DMS153 (cell line): ENCODE measurements at regions not wholly inside any gene's neighbourhood (a gene's known extent, or its start where the extent isn't known, plus 50 kb on each side); places are given as distances from the start of the nearest gene placed in this dataset.

ENCODE experiments used
- DNase-seq: peaks from one replicate; lab custom pipeline; 2025; lab: John Stamatoyannopoulos, UW

DNA sequence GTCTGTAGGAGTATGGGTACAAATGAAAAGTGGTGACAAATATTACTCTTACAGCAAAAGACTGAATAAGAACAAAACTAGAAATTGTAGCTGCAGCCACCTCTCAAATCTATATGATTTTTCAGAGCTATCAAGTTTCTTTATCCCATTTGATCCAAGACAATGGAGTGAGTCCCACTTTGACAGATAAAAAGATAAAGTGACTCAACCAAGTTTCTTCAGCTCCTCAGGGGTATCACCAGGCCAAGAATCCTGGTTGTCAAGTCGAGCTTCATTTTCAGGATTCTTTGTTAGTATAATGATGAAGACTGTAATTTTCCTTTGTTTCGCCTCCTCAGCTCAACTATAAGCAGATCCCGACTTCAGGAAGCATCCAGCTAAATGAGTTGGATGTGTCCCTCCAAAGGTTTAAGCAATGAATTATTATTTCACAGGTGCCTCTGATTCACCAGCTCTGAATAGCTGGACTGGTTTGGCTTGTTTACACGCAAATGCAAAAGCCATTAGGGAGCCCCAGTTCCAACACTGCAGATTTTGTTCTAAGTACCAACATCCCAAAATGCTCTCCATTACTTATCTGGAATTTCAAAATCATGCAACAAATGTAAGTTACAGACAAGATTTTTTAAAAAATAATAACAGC is 238.9 kb downstream of the MAFB start:
- DNase-seq: no peak

DNA sequence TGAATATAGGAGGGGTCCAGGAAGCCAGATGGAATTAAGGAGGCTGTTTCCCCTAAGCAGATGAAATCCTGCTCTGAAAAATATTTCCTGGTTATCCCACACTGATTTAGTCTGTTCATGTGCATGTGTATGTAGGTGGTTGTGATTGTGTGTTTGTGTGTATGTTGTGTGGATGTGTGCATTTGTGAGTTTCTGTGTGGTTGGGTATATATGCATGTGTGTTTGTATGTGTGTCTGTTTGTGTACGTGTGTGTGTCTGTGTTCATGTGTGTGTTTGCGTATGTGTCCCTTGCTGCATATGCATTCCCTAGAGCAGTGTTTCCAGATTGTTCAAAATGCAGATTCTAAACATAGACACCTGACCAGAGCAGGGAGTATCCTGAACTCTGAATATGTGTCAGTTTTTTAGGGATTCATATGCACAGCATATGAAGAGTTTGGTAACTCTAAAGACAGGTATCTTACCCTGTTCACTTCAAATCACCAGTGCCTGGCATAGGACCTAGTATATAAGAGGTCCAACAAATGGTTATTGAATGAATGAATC is 239.8 kb downstream of the MAFB start:
- DNase-seq: no peak

DNA sequence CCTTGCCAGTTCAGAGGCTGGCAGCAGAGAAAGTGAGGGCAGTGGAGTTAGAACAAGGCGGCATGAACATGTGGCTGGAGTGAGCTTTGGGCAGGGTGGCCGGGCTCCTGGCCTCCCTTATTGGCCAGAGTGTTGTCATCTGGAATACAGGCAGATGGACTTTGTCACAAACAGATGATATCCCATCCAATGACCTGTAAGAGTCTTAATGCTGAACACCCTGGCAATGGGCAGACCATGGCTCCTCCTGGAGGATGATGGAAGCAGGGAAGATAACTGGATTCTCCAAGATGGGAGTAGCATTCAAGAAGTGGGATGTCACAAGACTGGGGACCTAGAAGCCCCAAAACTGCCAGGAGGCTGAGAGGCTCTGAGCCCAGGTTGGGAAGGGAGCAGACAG is 242.1 kb downstream of the MAFB start:
- DNase-seq: no peak

DNA sequence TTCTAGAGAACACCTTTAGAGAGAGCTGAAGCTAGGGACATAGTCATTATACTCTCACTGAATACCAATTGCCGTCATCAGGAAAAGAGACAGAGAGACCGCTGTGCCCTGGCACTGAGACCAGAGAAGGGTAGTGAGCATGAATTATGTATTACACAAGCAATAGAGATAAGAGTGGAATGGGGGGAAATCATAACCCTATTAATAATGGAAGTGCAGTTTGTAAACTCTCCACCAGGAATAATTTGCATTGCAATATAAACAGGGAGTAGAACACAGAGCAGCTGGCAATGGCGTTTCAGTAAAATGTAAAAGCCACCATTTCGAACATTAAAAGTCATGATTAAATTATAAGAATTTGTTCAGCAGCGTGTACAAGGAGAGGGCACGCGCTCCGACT is 244.5 kb downstream of the MAFB start:
- no peak for DNase-seq

DNA sequence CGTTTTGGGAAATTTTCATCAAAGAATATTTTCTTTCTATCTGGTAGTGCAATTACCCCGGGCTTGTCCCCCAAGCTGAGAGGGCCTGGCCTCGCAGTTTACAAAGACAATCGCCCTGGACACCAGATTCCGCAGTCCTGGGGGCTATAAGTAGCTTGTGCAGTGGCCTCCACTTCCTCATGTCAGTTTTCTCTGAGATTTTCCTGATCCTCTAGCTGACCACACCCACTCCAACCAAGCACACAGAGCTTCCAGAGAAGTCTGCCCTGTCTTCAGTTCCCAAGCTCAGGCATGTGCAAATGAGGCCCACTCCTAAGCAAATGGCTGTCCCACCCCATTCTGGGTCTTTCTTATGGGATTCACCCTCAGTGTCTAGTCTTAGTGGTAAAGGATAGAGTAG is 245.3 kb downstream of the MAFB start:
- DNase-seq: no peak

DNA sequence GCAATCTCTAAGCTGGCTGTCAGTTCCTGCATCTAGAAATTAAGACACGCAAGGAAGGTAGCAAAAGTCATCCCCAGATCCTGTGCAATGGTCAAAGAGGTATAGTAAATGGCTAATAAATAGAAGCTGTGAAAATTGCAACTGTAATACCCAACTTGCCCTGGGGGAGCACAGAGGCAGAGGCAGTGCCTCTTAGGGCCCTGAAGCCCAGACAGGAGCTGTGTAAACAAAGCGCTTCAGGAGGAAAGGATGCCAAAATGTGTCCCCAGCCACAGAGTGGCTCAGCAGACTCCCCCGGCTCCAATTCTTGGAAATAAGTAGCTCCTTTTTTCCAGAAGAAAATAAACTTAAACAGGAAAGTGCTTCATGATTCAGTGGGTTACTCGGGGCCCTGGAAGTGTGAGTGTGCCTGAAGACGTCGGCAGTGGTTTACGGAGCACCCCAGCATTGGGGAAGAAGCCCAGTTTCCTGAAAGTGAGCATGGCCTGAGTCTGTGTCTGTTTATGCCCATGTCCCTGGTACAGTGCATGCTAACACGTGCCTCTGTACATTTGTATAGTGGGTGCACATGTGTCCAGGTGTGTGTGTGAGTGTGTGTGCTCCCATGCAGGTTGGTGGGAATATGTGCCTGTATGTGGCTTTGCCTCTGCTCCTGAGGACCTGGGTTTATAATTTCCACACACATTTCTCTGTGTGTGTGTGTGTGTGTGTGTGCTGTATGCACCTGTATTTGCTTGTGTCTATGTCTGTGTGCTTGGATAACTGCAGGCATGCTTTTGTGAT is 246.7 kb downstream of the MAFB start:
- DNase-seq: no peak

DNA sequence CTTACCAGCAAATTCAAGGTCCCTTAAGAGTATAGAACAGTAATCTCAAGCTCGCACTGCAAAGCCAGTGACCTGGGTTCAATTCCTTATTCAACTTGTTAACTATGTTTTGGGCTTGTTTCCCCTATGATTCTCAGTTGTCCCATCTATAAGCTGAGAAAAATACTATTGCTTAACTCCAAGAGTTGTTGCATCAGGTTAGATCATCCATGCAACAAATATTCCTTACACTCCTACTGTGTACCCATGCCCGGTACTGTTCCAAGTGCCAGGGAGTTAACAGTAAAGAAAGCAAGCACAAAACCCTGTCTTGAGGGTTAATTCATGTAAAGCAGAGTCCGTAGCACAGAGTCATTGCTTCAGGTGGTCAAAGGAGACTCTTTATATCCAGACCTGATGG is 247.3 kb downstream of the MAFB start:
- DNase-seq: no peak

DNA sequence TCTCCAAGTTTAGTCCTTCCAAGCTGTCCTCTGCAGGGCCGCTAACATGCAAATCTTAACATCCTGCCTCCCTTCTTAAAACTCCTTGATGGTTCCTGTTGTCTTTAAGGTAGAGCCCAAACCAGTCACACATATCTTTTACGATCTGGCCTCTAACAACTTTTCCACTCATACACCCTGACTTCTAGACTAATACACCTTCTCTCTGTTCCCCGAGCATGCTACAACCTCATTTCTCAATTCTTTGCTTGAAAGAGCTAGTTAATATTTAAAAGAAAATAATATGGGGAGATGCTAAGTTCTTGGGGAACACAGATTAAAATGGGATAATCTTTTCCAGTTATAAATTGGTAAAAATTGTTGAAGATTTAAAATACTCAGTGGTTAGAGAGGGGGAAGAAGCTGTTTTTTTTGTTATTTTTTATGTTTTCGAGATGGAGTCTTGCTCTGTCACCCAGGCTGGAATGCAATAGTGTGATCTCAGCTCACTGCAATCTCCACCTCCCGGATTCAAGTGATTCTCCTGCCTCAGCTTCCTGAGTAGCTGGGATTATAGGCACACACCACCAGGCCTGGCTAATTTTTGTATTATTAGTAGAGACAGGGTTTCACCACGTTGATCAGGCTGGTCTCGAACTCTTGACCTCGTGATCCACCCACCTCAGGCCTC is 250.7 kb downstream of the MAFB start:
- DNase-seq: no peak

DNA sequence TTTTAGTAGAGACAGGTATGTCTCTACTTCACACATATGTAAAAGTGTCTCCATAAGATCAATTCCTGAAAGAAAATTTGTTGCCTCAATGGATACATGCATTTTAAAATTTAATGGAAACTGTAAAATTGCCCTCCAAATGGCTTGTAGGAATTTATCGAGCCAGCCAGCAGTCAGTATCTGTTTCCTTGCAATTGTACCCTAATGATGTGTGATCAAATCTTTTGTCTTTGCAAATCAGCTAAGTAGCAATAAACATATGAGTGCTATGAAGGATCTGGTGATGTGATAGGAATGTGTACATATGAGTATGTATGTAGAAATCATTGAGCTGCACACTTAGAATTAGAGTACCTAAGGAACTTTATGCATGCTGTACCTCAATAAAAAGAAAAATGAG is 253.0 kb downstream of the MAFB start:
- DNase-seq: no peak

DNA sequence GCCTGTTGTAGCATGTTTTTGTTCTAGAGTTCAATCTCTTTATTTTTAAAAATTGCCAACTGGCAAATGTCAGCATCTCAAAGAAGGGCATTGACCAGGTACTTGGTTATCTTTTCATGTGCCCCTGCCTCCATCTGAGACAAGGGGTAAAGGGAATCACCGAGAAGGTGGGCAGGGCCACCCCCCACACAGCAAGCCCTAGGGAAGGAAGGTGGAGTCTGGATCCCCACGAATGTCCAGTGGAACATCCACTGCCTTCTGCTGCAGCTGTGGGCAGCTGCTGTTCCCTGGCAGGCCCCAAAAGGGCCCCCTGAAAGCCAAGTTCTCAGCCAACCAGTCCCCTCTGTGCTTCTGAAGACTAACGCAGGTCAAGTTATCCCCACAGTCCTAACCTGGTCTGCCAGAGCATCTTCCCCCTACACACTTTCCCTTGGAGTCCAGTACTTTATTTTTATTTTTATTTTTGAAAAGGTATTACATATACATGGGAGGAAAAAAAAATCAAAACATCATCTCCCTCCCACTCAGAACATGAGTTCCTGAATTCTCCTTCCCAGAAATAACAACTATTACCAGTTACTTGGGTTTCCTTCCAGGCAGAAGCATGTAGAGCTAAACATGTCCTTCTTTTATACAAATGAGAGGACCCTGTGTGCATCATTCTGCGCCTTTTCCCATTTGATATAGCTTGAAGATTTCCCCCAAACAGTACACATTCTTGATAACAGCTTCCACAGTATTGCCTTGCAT is 253.7 kb downstream of the MAFB start:
- no peak for DNase-seq

DNA sequence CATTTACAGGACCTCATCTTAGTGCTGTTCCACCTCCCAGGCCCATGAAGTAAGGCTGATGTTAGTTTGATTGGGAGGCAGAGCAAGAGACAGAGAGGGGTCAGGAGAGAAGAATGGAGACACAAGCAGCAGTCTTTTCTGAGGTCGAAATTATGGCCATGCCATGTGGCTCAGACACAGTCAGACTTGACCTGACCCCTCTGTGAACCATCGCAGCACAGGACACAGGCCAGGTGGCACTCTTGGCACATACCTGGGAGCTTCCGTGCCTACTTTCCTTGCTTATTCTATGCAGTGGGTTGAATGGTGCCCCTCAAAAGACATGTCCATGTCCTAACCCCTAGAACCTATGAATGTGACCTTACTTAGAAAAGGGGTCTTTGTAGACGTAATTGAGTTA is 254.9 kb downstream of the MAFB start:
- no peak for DNase-seq

DNA sequence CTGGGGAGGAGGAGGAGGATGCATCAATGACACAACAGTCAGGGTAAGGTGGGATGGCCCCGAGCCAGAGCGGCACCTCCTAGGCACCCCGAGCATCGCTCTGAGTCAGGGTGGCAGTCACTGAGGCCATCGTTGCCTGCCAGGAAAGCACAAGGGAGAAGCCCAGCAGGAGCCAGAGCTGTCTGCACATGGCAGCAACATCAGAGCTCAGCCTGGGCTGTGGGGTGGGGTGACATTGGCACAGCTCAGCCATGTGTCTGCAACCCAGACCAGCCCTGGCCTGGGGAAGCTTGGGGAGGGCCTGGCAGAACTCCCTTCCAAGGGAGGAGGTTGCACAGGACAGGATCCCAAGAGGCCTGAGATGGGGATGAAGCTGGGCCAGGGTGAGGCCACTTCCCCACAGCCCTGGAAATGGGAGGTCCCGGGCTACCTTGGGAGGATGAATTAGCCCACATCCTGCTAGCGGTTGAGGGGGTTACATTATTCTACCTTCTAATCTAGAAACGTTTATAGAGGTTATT is 255.6 kb downstream of the MAFB start:
- no peak for DNase-seq

DNA sequence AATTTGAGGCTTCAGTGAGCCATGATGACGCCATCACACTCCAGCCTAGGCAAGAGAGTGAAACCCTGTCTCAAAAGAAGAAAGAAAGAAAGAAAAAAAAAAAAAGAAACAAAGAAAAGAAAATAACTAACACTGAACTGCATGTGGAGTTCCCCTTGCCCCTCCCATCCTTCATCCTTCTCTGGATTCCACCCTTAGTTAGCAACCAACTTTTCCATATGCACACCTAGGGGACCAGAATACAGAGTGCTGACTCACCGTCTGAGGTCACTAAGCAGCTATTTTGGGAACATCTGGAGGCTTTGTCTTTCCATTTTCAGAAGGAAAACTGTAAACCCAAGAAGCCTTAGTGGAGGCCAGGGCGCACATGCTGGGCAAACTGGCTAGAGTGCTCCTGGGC is 257.4 kb downstream of the MAFB start:
- no peak for DNase-seq

DNA sequence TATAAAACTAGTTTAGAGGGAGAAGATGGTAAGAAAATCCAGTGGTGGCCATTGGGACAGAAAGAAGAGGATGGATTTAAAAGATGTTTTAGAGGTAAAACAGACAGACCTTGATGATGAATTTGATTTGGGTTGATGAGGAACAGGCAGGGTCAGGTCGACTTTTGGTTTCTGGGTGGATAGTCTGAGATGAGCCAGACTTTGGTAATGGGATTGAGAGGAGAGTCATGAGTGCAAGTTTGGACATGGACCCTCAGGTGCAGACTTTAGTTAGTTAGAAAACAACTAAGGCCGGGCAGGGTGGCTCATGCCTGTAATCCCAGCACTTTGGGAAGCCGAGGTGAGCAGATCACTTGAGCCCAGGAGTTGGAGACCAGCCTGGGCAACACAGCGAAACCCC is 257.9 kb downstream of the MAFB start:
- DNase-seq: no peak

DNA sequence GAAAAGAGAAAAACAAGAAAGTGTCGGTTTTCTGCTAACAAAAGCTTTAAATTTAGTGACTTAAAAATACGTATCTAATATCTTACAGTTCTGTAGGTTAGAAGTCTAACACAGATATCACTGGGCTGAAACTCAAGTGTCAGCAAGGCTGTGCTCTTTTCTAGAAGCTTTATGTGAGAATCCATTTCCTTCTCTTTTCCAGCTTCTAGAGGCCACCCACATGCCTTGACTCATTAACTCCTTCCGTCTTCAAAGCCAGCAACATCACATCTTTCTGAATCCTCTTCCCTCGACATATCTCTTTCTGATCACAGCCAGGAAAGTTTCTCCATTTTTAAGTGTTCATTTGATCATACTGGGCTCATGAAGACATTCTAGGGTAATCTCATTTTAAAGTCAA is 262.0 kb downstream of the MAFB start:
- DNase-seq: no peak

DNA sequence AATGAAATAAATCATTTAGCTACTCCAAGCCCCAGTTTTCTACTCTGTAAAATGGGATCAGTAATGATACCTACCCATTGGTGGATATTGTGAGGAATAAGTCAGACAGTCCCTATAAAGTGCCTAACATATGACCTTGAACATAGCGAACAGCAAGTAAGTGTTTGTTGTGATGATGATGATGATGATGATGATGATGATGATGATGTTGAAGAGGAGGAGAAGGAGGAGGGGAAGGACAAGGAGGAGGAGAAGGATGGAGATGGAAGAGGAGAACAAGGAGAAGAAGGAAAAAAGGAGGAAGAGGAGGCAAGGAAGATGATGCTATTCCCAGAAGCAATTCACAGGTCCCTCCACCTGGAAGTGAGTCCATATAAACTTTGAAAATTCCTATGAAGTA is 264.3 kb downstream of the MAFB start:
- no peak for DNase-seq

DNA sequence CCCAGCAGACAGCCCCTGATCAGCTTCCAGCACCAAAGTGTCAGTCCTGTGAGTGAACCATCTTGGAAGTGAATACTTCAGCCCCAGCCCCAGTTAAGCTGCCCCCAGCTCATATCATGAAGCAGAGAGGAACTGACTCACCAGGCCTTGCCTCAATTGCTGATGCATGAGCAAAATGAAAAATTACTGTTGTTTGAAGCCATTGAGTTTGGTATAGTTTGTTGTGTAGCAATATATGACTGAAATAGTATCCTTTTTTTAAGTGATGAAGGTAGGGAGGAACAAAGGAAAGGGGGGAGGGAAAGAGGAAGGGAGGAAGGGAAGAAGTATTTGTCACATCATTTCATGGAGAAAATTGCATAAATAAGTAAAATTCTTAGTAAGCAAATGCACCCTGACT is 266.4 kb downstream of the MAFB start:
- DNase-seq: no peak

DNA sequence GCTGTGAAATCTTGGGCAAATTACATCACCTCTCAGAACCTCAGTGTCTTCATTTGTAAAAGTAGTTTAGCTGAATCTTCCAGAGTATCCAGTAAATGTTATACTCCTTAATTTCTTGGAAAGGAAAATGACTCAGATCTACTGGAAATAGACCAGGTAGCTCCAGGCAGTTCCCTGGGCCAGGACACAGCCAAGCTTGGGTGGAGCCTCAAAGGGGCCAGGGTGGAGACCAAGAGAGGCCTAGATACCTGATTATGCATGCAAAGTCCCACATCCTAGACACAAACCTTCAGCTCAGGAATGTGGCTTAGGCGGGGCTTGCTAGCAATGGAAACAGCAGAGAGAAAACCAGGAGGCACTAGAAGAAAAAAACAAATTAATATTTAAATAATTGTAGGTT is 272.8 kb downstream of the MAFB start:
- no peak for DNase-seq

DNA sequence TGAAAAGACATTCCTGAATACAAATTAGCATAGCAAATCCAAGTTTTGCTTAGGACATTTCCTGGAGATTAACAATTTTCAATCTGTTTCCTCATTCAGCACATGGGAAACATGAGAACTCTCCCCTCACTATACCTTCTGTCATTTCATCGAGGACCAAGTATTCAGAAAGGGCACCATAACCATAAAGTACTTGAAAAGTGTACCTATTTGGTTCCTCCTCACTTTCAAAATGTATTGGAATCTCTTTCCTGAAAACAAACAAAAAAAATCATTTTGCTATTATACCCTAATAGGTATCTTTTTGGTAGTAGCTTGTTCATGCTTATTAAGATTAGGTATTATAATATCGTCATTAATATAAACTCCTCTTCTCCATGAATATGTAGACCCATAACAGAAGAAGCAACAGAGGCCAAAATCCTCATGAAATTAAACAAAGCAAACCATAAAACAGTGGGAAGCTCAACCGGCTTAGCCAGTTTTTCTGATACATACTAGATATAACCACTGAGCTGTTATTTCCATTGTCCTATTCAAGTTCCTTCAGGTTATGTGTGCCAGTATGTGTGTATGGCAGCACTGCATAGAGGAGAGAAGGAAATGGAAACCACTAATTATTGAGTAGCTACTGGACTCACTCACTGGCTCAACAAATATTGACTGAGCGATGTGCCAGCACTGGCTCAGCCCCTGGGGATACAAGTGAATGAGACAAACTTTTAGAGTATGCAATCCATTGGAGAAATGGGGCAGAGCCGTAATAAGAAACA is 274.0 kb downstream of the MAFB start:
- DNase-seq: peak; percentile 93

DNA sequence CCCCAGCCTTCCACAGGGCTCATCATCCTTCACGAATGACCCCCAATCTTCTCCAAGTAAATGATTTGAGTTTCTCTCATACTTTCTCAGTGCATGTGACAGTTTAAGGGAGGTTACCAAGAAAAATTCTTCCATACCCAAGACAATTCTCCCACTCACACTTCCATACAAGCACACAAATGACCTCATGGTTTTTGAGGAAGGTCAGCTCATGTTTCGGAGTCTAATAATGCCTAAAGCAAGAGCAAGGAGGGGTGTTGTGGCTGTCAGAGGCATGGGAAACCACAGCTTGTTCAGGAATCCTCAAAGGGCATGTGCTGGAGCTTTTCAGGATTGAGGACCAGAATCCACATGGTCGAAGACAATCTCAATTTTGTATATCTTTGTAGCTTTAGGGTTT is 279.0 kb downstream of the MAFB start:
- no peak for DNase-seq

DNA sequence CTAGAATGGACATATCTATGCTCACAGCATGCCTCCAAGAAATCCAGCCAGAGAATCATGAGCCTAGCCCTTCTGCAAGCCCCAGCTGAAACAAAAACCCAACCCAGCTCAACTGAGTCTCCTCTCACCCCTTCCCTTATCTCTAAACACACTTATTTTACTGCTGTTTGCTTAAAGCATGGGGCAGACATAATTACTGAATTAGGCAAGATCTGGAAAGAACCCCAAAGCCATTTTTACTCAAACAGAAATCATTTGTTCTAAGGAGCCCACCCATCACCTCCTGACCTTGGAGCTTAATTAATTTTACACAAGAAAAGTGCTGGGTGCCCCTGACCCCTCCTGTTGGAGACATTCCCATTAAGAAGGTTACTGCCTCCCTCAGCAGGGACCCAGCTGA is 291.6 kb downstream of the MAFB start:
- DNase-seq: no peak
